Mammary epithelial cell (primary cell): ENCODE measurements at regions not wholly inside any gene's neighbourhood (a gene's known extent, or its start where the extent isn't known, plus 50 kb on each side); places are given as distances from the start of the nearest gene placed in this dataset.

Experiments used
- EZH2 ChIP-seq: IDR thresholded peaks from 2 replicates; pipeline ENCODE4 v1.6.1; 2012; ENCODE audit warnings: low read length, inconsistent platforms, borderline replicate concordance
- TF ChIP-seq, protein P1 (sequence below), 2 donors: IDR thresholded peaks in 1 of 2; conservative IDR thresholded peaks in 1 of 2; 2 replicates each; pipeline ENCODE4 v1.5.1; 2011 to 2012; ENCODE audit warnings: inconsistent platforms in 2 of 2, low read length in 2 of 2, mild to moderate bottlenecking in 2 of 2, control low read depth in 1 of 2, low read depth in 1 of 2; ENCODE audit not compliant: insufficient read depth in 1 of 2; ENCODE audit errors: extremely low read depth in 1 of 2

DNA sequence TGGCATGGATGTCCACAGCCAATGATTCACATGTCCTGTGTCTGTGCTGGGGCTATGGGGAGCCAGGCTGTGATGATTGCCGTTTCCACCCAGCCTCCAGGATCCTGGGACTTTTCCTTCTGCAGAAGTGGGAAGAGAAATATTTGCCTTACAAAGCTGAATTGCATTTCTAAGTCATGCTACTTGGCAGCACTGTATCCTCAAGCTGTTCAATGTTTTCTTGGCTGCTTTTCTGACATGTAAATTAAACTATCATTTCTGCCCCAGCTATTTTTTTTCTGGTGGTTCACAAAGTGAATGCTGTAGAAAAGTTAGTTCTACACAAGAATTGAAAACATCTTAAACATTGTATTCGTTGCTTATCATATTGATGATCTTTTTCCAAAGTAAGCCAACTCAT lies 51.9 kb upstream of the TCERG1L start:
- no peak for TF ChIP-seq EZH2
- TF ChIP-seq, protein P1, sequence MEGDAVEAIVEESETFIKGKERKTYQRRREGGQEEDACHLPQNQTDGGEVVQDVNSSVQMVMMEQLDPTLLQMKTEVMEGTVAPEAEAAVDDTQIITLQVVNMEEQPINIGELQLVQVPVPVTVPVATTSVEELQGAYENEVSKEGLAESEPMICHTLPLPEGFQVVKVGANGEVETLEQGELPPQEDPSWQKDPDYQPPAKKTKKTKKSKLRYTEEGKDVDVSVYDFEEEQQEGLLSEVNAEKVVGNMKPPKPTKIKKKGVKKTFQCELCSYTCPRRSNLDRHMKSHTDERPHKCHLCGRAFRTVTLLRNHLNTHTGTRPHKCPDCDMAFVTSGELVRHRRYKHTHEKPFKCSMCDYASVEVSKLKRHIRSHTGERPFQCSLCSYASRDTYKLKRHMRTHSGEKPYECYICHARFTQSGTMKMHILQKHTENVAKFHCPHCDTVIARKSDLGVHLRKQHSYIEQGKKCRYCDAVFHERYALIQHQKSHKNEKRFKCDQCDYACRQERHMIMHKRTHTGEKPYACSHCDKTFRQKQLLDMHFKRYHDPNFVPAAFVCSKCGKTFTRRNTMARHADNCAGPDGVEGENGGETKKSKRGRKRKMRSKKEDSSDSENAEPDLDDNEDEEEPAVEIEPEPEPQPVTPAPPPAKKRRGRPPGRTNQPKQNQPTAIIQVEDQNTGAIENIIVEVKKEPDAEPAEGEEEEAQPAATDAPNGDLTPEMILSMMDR (conservative IDR thresholded peaks at IDR 0.05 in 1 of 2, IDR thresholded peaks at IDR 0.05 in 1 of 2; ENCODE audit: extremely low read depth in 1 of 2, insufficient read depth in 1 of 2, low read depth in 1 of 2, low read length in 2 of 2): no peak
